ENCODE measurements at regions not wholly inside any gene's neighbourhood (a gene's known extent, or its start where the extent isn't known, plus 50 kb on each side); places are given as distances from the start of the nearest gene placed in this dataset.

- no peak for TF ChIP-seq FOS (IDR thresholded peaks at IDR 0.05; ENCODE audit: low read depth, low read length)
- TF ChIP-seq RCOR1 (IDR thresholded peaks at IDR 0.05; ENCODE audit: insufficient replicate concordance, low read length): no peak
- TF ChIP-seq ELK1 (IDR thresholded peaks at IDR 0.05; ENCODE audit: borderline replicate concordance, low read depth, low read length): no peak
- TF ChIP-seq POLR2A (IDR thresholded peaks at IDR 0.05; ENCODE audit: low read depth, low read length): no peak
- TF ChIP-seq RAD21 (IDR thresholded peaks at IDR 0.05; ENCODE audit: low read length): no peak
- TF ChIP-seq CTCF (conservative IDR thresholded peaks at IDR 0.05; ENCODE audit: low read depth, low read length): no peak
- TF ChIP-seq RFX5 (IDR thresholded peaks at IDR 0.05; ENCODE audit: low read depth, low read length): no peak
These were observed 131.0 kb upstream of the RORB start for GRCh38 chr9:74366111-74366510.

Data from IMR-90 (cell line).